Hepatocyte (in vitro differentiated cells): ENCODE measurements at regions not wholly inside any gene's neighbourhood (a gene's known extent, or its start where the extent isn't known, plus 50 kb on each side); places are given as distances from the start of the nearest gene placed in this dataset.
"Not testable (repeated sequence)": the region's sequence is repeated elsewhere in the genome, so short reads cannot be mapped to it uniquely, and the experiment has no call there.

Experiments
- DNase-seq: peaks from one replicate; pipeline ENCODE4 v3.0.0-alpha.2; 2016; ENCODE audit warnings: low spot score
- H2AFZ ChIP-seq: fragments of 200-600 bp; sonication (generic); 2 replicates; pipeline ENCODE4 v1.6.0; 2016; ENCODE audit warnings: antibody characterized with exemption, mild to moderate bottlenecking
- H3K27ac ChIP-seq: fragments of 200-600 bp; sonication (generic); 2 replicates; pipeline ENCODE4 v1.5.1; 2016; ENCODE audit warnings: mild to moderate bottlenecking
- H3K27me3 ChIP-seq: fragments of 200-600 bp; sonication (generic); 2 replicates; pipeline ENCODE4 v1.6.1; 2016
- H3K36me3 ChIP-seq: fragments of 200-600 bp; sonication (generic); replicated peaks from 2 replicates; pipeline ENCODE4 v1.5.1; 2016; ENCODE audit warnings: low read depth; ENCODE audit not compliant: insufficient read depth
- H3K4me1 ChIP-seq: fragments of 200-600 bp; sonication (generic); 2 replicates; pipeline ENCODE4 v1.5.1; 2016; ENCODE audit warnings: mild to moderate bottlenecking, moderate library complexity; ENCODE audit not compliant: insufficient read depth
- H3K4me2 ChIP-seq: fragments of 200-600 bp; sonication (generic); 2 replicates; pipeline ENCODE4 v1.6.0; 2016
- H3K4me3 ChIP-seq: fragments of 200-600 bp; sonication (generic); 2 replicates; pipeline ENCODE4 v1.5.1; 2016; ENCODE audit warnings: mild to moderate bottlenecking
- H3K79me2 ChIP-seq: fragments of 200-600 bp; sonication (generic); 2 replicates; pipeline ENCODE4 v1.6.0; 2017; ENCODE audit warnings: mild to moderate bottlenecking
- H3K9me2 ChIP-seq: fragments of 200-600 bp; sonication (generic); replicated peaks from 2 replicates; pipeline ENCODE4 v1.6.0; 2017; ENCODE audit warnings: mild to moderate bottlenecking; ENCODE audit not compliant: insufficient read depth
- H3K9me3 ChIP-seq: fragments of 200-600 bp; sonication (generic); 2 replicates; pipeline ENCODE4 v1.5.1; 2016; ENCODE audit warnings: low read depth, mild to moderate bottlenecking
- H4K20me1 ChIP-seq: fragments of 200-600 bp; sonication (generic); 2 replicates; pipeline ENCODE4 v1.6.0; 2016; ENCODE audit warnings: mild to moderate bottlenecking; ENCODE audit not compliant: insufficient read depth, poor library complexity, severe bottlenecking
- CTCF ChIP-seq: fragments of 200-600 bp; sonication (generic); IDR thresholded peaks from 2 replicates; pipeline ENCODE4 v1.5.1; 2016; ENCODE audit warnings: antibody characterized with exemption, mild to moderate bottlenecking; ENCODE audit not compliant: poor library complexity
- EZH2 ChIP-seq: fragments of 200-600 bp; sonication (generic); IDR thresholded peaks from 2 replicates; pipeline ENCODE4 v1.6.1; 2016; ENCODE audit warnings: antibody characterized with exemption, mild to moderate bottlenecking, borderline replicate concordance
- EZH2phosphoT487 ChIP-seq: fragments of 200-600 bp; sonication (generic); IDR thresholded peaks from one replicate; pipeline ENCODE4 v1.6.1; 2018; ENCODE audit warnings: antibody characterized with exemption, mild to moderate bottlenecking, low read depth, moderate library complexity; ENCODE audit not compliant: unreplicated experiment, severe bottlenecking
- WGBS: methylation state at CpG from one replicate; pipeline ENCODE4 v1.1.6; 2016; ENCODE audit warnings: low lambda C conversion rate; ENCODE audit errors: missing lambda C conversion rate; 5-methylcytosine and 5-hydroxymethylcytosine counted together

GRCh38 chr4:181830404-181831035, 412.7 kb upstream of the TENM3 start:
- H3K27me3 ChIP-seq, result peaks cover 14% of the 10 kb centered on the region
- no peaks in the 10 kb centered on the region for H4K20me1 ChIP-seq
- no peak overlapping the region for H3K4me2 ChIP-seq
- no peaks in the 10 kb centered on the region for H3K79me2 ChIP-seq
- WGBS, result 75% methylated on average over 6 of the region's 6 CpGs
- H3K27ac ChIP-seq, result no peak overlapping the region
- H2AFZ ChIP-seq, result no peak overlapping the region
- H3K36me3 ChIP-seq, result no peaks in the 10 kb centered on the region
- no peak overlapping the region for H3K4me3 ChIP-seq
- H3K4me1 ChIP-seq, result no peaks in the 10 kb centered on the region
- H3K9me2 ChIP-seq, result no peaks in the 10 kb centered on the region
- no peaks in the 10 kb centered on the region for H3K9me3 ChIP-seq
- no peak for DNase-seq
- TF ChIP-seq EZH2, result no peak
- TF ChIP-seq CTCF, result no peak
- no peak for TF ChIP-seq EZH2phosphoT487

GRCh38 chr4:181834071-181834470, 409.1 kb upstream of the TENM3 start:
- H2AFZ ChIP-seq, result no peak overlapping the region
- TF ChIP-seq CTCF (no peak), EZH2phosphoT487 (no peak), EZH2 (no peak)
- H3K4me3 ChIP-seq, result no peak overlapping the region
- H3K9me2 ChIP-seq, result no peaks in the 10 kb centered on the region
- no peaks in the 10 kb centered on the region for H3K36me3 ChIP-seq
- no peaks in the 10 kb centered on the region for H3K4me1 ChIP-seq
- no peaks in the 10 kb centered on the region for H4K20me1 ChIP-seq
- no peak for DNase-seq
- no peak overlapping the region for H3K27ac ChIP-seq
- 100% methylated on average over 2 of the region's 2 CpGs for WGBS
- no peaks in the 10 kb centered on the region for H3K9me3 ChIP-seq
- H3K27me3 ChIP-seq, result no peaks in the 10 kb centered on the region
- H3K79me2 ChIP-seq, result no peaks in the 10 kb centered on the region
- H3K4me2 ChIP-seq, result no peak overlapping the region

GRCh38 chr4:181835348-181835747, 407.9 kb upstream of the TENM3 start:
- WGBS, result 91% methylated on average over 5 of the region's 5 CpGs
- Histone ChIP-seq H3K36me3 (no peaks in the 10 kb centered on the region), H3K79me2 (no peaks in the 10 kb centered on the region), H4K20me1 (no peaks in the 10 kb centered on the region), H3K9me2 (no peaks in the 10 kb centered on the region), H3K27me3 (no peaks in the 10 kb centered on the region), H2AFZ (no peak overlapping the region), H3K9me3 (no peaks in the 10 kb centered on the region), H3K4me3 (no peak overlapping the region), H3K4me2 (no peak overlapping the region), H3K4me1 (no peaks in the 10 kb centered on the region), H3K27ac (no peak overlapping the region)
- no peak for DNase-seq
- TF ChIP-seq CTCF, result no peak
- no peak for TF ChIP-seq EZH2
- TF ChIP-seq EZH2phosphoT487, result no peak

GRCh38 chr4:181838253-181838652, 404.9 kb upstream of the TENM3 start:
- no peaks in the 10 kb centered on the region for H3K4me1 ChIP-seq
- no peak for TF ChIP-seq CTCF
- TF ChIP-seq EZH2phosphoT487, result no peak
- TF ChIP-seq EZH2, result no peak
- H3K36me3 ChIP-seq, result no peaks in the 10 kb centered on the region
- H3K4me3 ChIP-seq, result no peak overlapping the region
- no peaks in the 10 kb centered on the region for H4K20me1 ChIP-seq
- no peak overlapping the region for H3K4me2 ChIP-seq
- H3K27me3 ChIP-seq, result no peaks in the 10 kb centered on the region
- H2AFZ ChIP-seq, result no peak overlapping the region
- no peaks in the 10 kb centered on the region for H3K9me3 ChIP-seq
- no peak overlapping the region for H3K27ac ChIP-seq
- 93% methylated on average over 3 of the region's 3 CpGs for WGBS
- H3K79me2 ChIP-seq, result no peaks in the 10 kb centered on the region
- no peak for DNase-seq
- H3K9me2 ChIP-seq, result no peaks in the 10 kb centered on the region

- H3K79me2 ChIP-seq, DNase-seq, H3K4me1 ChIP-seq, H3K27ac ChIP-seq, H3K27me3 ChIP-seq, H3K9me3 ChIP-seq, H4K20me1 ChIP-seq, H3K4me2 ChIP-seq, H3K4me3 ChIP-seq, H2AFZ ChIP-seq, H3K9me2 ChIP-seq, H3K36me3 ChIP-seq: not testable (repeated sequence)
- WGBS, result 94% methylated on average over 14 of the region's 14 CpGs
Observed at GRCh38 chr4:181843797-181844196, 399.4 kb upstream of the TENM3 start.
